ENCODE measurements at regions not wholly inside any gene's neighbourhood (a gene's known extent, or its start where the extent isn't known, plus 50 kb on each side); places are given as distances from the start of the nearest gene placed in this dataset.

- no peak for DNase-seq
- Histone ChIP-seq H3K9me2 (no peaks in the 10 kb centered on the region), H3K4me1 (ENCODE audit: control insufficient read depth in 1 of 2, insufficient read depth in 2 of 2, low read depth in 1 of 2, low read length in 1 of 2) (peaks cover 0 to 5% of the 10 kb centered on the region in 2 experiments; a peak in 1 of 4 replicates), H3K9ac (no peak overlapping the region), H3K4me2 (no peak overlapping the region), H3F3A (replicated peaks; ENCODE audit: insufficient read depth) (no peaks in the 10 kb centered on the region), H3K79me2 (ENCODE audit: insufficient read depth) (no peaks in the 10 kb centered on the region), H3K9me3 (no peaks in the 10 kb centered on the region), H4K20me1 (ENCODE audit: insufficient read depth) (no peaks in the 10 kb centered on the region), H3K27ac (ENCODE audit: low read depth in 2 of 2, low read length in 1 of 2) (no peak overlapping the region), H3K27me3 (ENCODE audit: insufficient read depth) (no peaks in the 10 kb centered on the region; the same call in 1 of the 2 replicates), H3K4me3 (ENCODE audit: low read depth in 2 of 2, low read length in 1 of 2) (no peak overlapping the region), H2AFZ (ENCODE audit: low read depth) (no peak overlapping the region), H3K36me3 (replicated peaks in 1 of 2; ENCODE audit: control insufficient read depth in 1 of 2, insufficient read depth in 2 of 2, low read length in 1 of 2) (no peaks in the 10 kb centered on the region)
- no peak for TF ChIP-seq USF1 (IDR thresholded peaks at IDR 0.05; ENCODE audit: borderline replicate concordance, low read depth)
- TF ChIP-seq SMC3 (IDR thresholded peaks at IDR 0.05; ENCODE audit: low read depth, low read length) = no peak
- no peak for TF ChIP-seq JUND (IDR thresholded peaks at IDR 0.05)
- TF ChIP-seq ELF1 (IDR thresholded peaks at IDR 0.05) = no peak
- TF ChIP-seq PBX3 (IDR thresholded peaks at IDR 0.05) = no peak
- TF ChIP-seq RFX5 (IDR thresholded peaks at IDR 0.05; ENCODE audit: low read length) = no peak
- POLR2A ChIA-PET = no interaction called here
- CTCF ChIA-PET = interaction anchor here (1.5 kb wide), 1 partner anchor 12 kb away, joined by 5 read pairs; no protein-coding TSS in a partner anchor
- WGBS (ENCODE audit: low lambda C conversion rate) = 33% methylated on average over 1 of the region's 1 CpG
Measured at GRCh38 chr3:72113564-72113963, 328.6 kb upstream of the PROK2 start.

GRCh38 chr3:72112435-72112834 lies 327.5 kb upstream of the PROK2 start:
- Histone ChIP-seq H3K4me1 (ENCODE audit: control insufficient read depth in 1 of 2, insufficient read depth in 2 of 2, low read depth in 1 of 2, low read length in 1 of 2) (peaks cover 0 to 5% of the 10 kb centered on the region in 2 experiments; a peak in 1 of 4 replicates), H3K9me3 (no peaks in the 10 kb centered on the region), H3K27me3 (ENCODE audit: insufficient read depth) (no peaks in the 10 kb centered on the region; the same call in 1 of the 2 replicates), H2AFZ (ENCODE audit: low read depth) (no peak overlapping the region), H3K27ac (ENCODE audit: low read depth in 2 of 2, low read length in 1 of 2) (no peak overlapping the region), H3K4me2 (no peak overlapping the region), H3F3A (replicated peaks; ENCODE audit: insufficient read depth) (no peaks in the 10 kb centered on the region), H3K9me2 (no peaks in the 10 kb centered on the region), H4K20me1 (ENCODE audit: insufficient read depth) (no peaks in the 10 kb centered on the region), H3K79me2 (ENCODE audit: insufficient read depth) (no peaks in the 10 kb centered on the region), H3K9ac (no peak overlapping the region), H3K36me3 (replicated peaks in 1 of 2; ENCODE audit: control insufficient read depth in 1 of 2, insufficient read depth in 2 of 2, low read length in 1 of 2) (no peaks in the 10 kb centered on the region), H3K4me3 (ENCODE audit: low read depth in 2 of 2, low read length in 1 of 2) (no peak overlapping the region)
- CTCF ChIA-PET = interaction anchor here (1.5 kb wide), 1 partner anchor 11 kb away, joined by 5 read pairs; no protein-coding TSS in a partner anchor
- 35% methylated on average over 3 of the region's 3 CpGs for WGBS (ENCODE audit: low lambda C conversion rate)
- POLR2A ChIA-PET = no interaction called here
- TF ChIP-seq SIN3A (IDR thresholded peaks at IDR 0.05; ENCODE audit: borderline replicate concordance, low read depth, low read length) (no peak), MEF2A (IDR thresholded peaks at IDR 0.05; ENCODE audit: borderline replicate concordance, low read depth) (no peak), USF2 (IDR thresholded peaks at IDR 0.05; ENCODE audit: borderline replicate concordance, low read depth, low read length) (no peak), NRF1 (IDR thresholded peaks at IDR 0.05; ENCODE audit: low read depth, low read length) (no peak), FOSL2 (IDR thresholded peaks at IDR 0.05; ENCODE audit: borderline replicate concordance, low read depth) (no peak), MXI1 (IDR thresholded peaks at IDR 0.05; ENCODE audit: low read depth, low read length) (no peak), GATA2 (CRISPR knock-in tag; IDR thresholded peaks at IDR 0.05) (no peak), TAF1 (IDR thresholded peaks at IDR 0.05; ENCODE audit: borderline replicate concordance, low read depth, low read length) (no peak), EZH2phosphoT487 (IDR thresholded peaks at IDR 0.05; ENCODE audit: borderline replicate concordance, low read depth) (no peak), FOXJ3 (CRISPR knock-in tag; IDR thresholded peaks at IDR 0.05) (no peak), TCF12 (IDR thresholded peaks at IDR 0.05) (no peak), FOXM1 (IDR thresholded peaks at IDR 0.05; ENCODE audit: low read depth) (no peak), RFX5 (IDR thresholded peaks at IDR 0.05; ENCODE audit: low read length) (no peak)
- no peak for DNase-seq
